RWPE2 (cell line): ENCODE measurements at regions not wholly inside any gene's neighbourhood (a gene's known extent, or its start where the extent isn't known, plus 50 kb on each side); places are given as distances from the start of the nearest gene placed in this dataset.

Experiments
- ATAC-seq: fragments of 200-7000 bp; cut with Tn5 transposase; 3 replicates; pipeline ENCODE4 v1.9.1; 2021; ENCODE audit warnings: low read depth
- DNase-seq: peaks from one replicate; pipeline ENCODE4 v3.0.0-alpha.2; 2020; ENCODE audit warnings: low spot score
- H3K27ac ChIP-seq: fragments of 450-650 bp; 2 replicates; pipeline ENCODE4 v1.5.1; 2017; ENCODE audit warnings: mild to moderate bottlenecking; ENCODE audit not compliant: poor library complexity, severe bottlenecking
- H3K27me3 ChIP-seq: fragments of 250-450 bp; sonication (Bioruptor Pico); 2 replicates; pipeline ENCODE4 v1.5.1; 2021; ENCODE audit warnings: mild to moderate bottlenecking, moderate library complexity; ENCODE audit not compliant: insufficient read depth, poor library complexity, severe bottlenecking
- H3K36me3 ChIP-seq: fragments of 250-450 bp; sonication (Bioruptor Pico); 2 replicates; pipeline ENCODE4 v1.5.1; 2020; ENCODE audit warnings: low read depth, mild to moderate bottlenecking, moderate library complexity
- H3K4me1 ChIP-seq: fragments of 250-450 bp; sonication (Bioruptor Pico); 2 replicates; pipeline ENCODE4 v1.5.1; 2021; ENCODE audit warnings: mild to moderate bottlenecking, moderate library complexity; ENCODE audit not compliant: insufficient read depth, poor library complexity, severe bottlenecking
- H3K4me3 ChIP-seq: fragments of 250-450 bp; sonication (Bioruptor Pico); 2 replicates; pipeline ENCODE4 v1.5.1; 2021; ENCODE audit warnings: mild to moderate bottlenecking, moderate library complexity; ENCODE audit not compliant: severe bottlenecking
- H3K9me3 ChIP-seq: fragments of 250-450 bp; sonication (Bioruptor Pico); 2 replicates; pipeline ENCODE4 v1.5.1; 2021; ENCODE audit warnings: mild to moderate bottlenecking, moderate library complexity; ENCODE audit not compliant: severe bottlenecking
- TF ChIP-seq, protein P1 (sequence below): fragments of 450-650 bp; IDR thresholded peaks from one replicate; pipeline ENCODE4 v1.5.1; 2017; ENCODE audit warnings: mild to moderate bottlenecking, moderate library complexity; ENCODE audit not compliant: poor library complexity, severe bottlenecking

DNA sequence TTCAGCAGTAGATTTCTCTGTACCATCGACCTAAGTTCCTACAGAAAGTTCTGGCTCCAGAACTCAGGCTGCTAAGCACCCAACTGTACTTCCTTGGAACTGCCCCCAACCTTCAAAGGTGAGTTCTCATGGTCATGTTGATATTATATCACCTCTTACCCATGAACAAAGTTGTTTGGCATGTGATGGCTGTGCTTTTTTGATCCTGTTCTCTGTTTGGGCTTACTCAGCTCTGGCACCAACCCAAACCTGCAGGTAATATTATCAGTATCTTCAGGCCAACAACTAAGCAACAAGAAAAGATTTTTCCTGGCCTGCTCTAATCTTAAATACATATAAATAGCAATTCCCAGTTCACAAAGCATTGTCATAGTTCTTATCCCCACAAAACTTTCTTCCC, 318.7 kb upstream of the LMCD1 start:
- Histone ChIP-seq H3K9me3 (peaks cover 2% of the 10 kb centered on the region), H3K36me3 (no peaks in the 10 kb centered on the region), H3K4me1 (no peaks in the 10 kb centered on the region), H3K27me3 (no peaks in the 10 kb centered on the region), H3K27ac (no peak overlapping the region), H3K4me3 (no peak overlapping the region)
- DNase-seq: no peak
- TF ChIP-seq, protein P1, sequence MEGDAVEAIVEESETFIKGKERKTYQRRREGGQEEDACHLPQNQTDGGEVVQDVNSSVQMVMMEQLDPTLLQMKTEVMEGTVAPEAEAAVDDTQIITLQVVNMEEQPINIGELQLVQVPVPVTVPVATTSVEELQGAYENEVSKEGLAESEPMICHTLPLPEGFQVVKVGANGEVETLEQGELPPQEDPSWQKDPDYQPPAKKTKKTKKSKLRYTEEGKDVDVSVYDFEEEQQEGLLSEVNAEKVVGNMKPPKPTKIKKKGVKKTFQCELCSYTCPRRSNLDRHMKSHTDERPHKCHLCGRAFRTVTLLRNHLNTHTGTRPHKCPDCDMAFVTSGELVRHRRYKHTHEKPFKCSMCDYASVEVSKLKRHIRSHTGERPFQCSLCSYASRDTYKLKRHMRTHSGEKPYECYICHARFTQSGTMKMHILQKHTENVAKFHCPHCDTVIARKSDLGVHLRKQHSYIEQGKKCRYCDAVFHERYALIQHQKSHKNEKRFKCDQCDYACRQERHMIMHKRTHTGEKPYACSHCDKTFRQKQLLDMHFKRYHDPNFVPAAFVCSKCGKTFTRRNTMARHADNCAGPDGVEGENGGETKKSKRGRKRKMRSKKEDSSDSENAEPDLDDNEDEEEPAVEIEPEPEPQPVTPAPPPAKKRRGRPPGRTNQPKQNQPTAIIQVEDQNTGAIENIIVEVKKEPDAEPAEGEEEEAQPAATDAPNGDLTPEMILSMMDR: no peak
- no peak for ATAC-seq

- Histone ChIP-seq H3K36me3 (no peaks in the 10 kb centered on the region), H3K4me3 (no peak overlapping the region), H3K27me3 (no peaks in the 10 kb centered on the region), H3K4me1 (no peaks in the 10 kb centered on the region), H3K27ac (no peak overlapping the region), H3K9me3 (peaks cover 2% of the 10 kb centered on the region)
- TF ChIP-seq, protein P1: no peak
- DNase-seq (no peak), ATAC-seq (no peak)
These were observed 318.0 kb upstream of the LMCD1 start for GRCh38 chr3:8183627-8184026.

DNA sequence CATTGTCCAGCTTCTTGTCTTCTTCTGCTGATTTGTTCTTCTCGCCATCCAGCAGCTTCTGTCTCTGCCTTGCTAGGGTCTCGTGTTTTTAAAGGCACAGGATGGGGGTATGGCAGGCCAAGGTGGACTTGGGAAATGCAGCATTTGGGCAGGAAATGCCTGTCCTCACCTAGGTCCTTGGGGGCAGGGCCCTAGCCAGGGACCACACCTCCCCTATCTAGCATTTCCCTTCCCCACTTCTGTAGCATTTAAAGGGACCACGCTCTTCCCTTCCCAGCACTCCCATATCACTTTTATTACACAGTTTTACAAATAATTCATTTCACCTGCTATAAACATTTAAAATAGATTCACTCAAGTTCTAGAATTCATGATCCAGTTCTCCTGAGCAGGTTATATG, 315.4 kb upstream of the LMCD1 start:
- H3K36me3 ChIP-seq: no peaks in the 10 kb centered on the region
- no peak overlapping the region for H3K27ac ChIP-seq
- H3K27me3 ChIP-seq: no peaks in the 10 kb centered on the region
- no peak overlapping the region for H3K4me3 ChIP-seq
- DNase-seq (no peak), ATAC-seq (no peak)
- peaks cover 2% of the 10 kb centered on the region for H3K9me3 ChIP-seq
- TF ChIP-seq, protein P1: no peak
- H3K4me1 ChIP-seq: no peaks in the 10 kb centered on the region

GRCh38 chr3:8187996-8188395, 313.6 kb upstream of the LMCD1 start:
- H3K27me3 ChIP-seq: no peaks in the 10 kb centered on the region
- TF ChIP-seq, protein P1: no peak
- peaks cover 2% of the 10 kb centered on the region for H3K9me3 ChIP-seq
- H3K36me3 ChIP-seq: no peaks in the 10 kb centered on the region
- no peaks in the 10 kb centered on the region for H3K4me1 ChIP-seq
- ATAC-seq (no peak), DNase-seq (no peak)
- no peak overlapping the region for H3K4me3 ChIP-seq
- no peak overlapping the region for H3K27ac ChIP-seq

DNA sequence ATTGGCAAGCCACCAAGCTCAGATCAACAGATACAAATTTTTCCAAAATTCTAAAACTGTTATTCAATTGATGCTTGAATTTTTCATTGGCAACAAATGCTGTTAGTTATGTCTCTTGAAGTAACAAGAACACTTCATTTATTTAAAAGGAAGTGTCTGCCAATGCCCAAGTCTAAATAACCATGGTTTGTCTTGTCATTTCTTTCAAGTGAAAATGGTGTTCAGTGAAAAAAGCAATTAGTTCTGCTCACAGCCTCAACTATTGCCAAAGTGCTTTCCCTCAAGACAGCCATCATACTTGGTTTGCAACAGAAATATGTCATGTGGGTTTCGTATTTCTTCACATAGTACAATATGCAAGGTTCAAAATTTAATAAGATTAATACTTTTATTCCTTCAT, 312.6 kb upstream of the LMCD1 start:
- ATAC-seq: no peak
- TF ChIP-seq, protein P1: no peak
- H3K27me3 ChIP-seq: no peaks in the 10 kb centered on the region
- no peak overlapping the region for H3K27ac ChIP-seq
- H3K9me3 ChIP-seq: no peaks in the 10 kb centered on the region
- no peaks in the 10 kb centered on the region for H3K36me3 ChIP-seq
- no peak for DNase-seq
- no peaks in the 10 kb centered on the region for H3K4me1 ChIP-seq
- H3K4me3 ChIP-seq: no peak overlapping the region
